GM12872 (cell line): ENCODE measurements at regions not wholly inside any gene's neighbourhood (a gene's known extent, or its start where the extent isn't known, plus 50 kb on each side); places are given as distances from the start of the nearest gene placed in this dataset.

Experiments
- CTCF ChIP-seq: IDR thresholded peaks from 3 replicates; pipeline ENCODE4 v1.5.1; 2011; ENCODE audit warnings: low read depth, mild to moderate bottlenecking, low read length, moderate library complexity; ENCODE audit not compliant: insufficient read depth

DNA sequence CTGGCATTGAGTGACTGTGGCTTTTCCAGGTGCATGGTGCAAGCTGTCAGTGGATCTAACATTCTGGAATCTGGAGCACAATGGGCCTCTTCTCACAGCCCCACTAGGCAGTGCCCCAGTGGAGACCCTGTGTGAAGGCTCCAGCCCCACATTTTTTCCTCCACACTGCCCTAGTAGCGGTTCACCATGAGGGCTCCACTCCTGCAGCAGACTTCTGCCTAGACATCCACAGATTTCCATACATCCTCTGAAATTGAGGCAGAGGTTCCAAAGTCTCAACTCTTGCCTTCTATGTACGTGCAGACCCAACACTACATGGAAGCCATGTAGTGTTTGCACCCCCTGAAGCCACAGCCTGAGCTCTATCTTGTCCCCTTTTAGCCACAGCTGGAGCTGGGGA lies 118.0 kb upstream of the BMP5 start:
- TF ChIP-seq CTCF: no peak

GRCh38 chr6:55992546-55992945 lies 117.2 kb upstream of the BMP5 start:
- no peak for TF ChIP-seq CTCF

DNA sequence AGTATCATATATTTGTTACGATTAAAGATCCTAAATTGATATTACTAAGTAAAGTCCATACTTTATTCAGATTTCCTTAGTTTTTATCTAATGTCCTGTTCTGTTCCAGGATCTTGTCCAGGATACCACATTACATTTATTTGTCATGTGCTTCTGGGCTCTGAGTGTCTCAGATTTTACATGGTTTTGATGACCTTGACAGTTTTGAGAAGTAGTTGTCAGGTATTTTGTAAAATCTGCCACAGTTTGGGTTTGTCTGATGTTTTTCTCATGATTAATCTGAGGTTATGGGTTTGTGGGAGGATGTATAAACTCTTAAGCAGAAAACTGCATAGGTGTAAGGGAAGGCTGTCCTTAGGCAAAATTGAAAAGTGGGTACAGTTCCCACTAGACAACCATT lies 109.9 kb upstream of the BMP5 start:
- TF ChIP-seq CTCF: no peak

DNA sequence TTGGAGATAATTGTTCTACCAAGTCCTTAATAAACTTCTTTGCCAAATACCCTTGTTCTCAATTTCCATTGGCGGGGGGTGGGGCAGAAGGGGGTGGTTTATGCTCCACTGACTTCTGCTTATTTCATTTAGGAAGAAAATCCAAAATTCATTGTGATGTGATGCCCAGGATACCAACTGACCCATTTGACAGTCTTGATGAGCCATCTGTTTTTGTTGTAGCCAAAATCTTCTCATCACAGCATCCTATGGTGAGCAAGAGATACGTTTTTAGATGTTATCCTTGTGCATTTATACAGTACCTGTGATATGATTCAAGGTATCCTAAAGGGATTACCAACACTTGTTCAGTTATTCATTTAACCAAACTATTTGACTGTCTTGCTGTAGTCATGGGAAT lies 108.5 kb upstream of the BMP5 start:
- no peak for TF ChIP-seq CTCF

- no peak for TF ChIP-seq CTCF
These were observed 106.3 kb upstream of the BMP5 start for GRCh38 chr6:55981660-55982059.

- TF ChIP-seq CTCF: peak; percentile 56
These were observed 105.3 kb upstream of the BMP5 start for GRCh38 chr6:55980627-55981211.

- no peak for TF ChIP-seq CTCF
These were observed 104.1 kb upstream of the BMP5 start for GRCh38 chr6:55979526-55979925.

DNA sequence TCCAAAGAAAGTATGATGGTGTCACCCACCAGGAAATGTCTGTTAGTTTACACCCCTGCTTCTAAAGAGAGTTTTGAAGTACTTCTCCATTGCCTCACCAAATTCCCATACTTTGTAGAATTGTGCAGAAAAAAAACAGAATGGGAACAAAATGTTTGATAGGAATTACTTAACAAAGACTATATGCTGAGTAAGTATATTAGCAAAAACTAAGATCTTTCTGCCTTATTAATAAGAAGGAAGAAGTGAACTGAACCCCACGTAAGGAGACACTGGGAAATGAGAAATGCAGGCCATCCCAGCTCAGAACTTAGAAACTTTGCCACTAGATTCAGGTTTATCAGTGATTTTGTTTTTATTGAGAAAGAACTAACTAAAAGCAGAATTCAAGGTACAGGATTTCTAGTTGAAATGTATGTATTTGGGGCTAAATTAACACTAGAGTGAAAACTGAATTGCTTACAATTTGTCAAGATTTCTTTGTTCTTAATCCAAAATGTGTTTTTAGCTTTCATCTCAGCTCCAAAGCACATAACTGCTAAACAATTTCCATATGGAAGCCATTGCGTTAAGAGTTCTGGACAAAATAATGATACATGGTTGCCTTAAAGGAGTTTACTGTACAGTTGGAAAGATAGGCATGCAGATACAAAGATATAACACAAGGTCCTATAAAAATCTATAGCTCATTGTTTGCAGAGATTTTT lies 102.7 kb upstream of the BMP5 start:
- TF ChIP-seq CTCF: no peak
